ENCODE measurements at regions not wholly inside any gene's neighbourhood (a gene's known extent, or its start where the extent isn't known, plus 50 kb on each side); places are given as distances from the start of the nearest gene placed in this dataset.

DNA sequence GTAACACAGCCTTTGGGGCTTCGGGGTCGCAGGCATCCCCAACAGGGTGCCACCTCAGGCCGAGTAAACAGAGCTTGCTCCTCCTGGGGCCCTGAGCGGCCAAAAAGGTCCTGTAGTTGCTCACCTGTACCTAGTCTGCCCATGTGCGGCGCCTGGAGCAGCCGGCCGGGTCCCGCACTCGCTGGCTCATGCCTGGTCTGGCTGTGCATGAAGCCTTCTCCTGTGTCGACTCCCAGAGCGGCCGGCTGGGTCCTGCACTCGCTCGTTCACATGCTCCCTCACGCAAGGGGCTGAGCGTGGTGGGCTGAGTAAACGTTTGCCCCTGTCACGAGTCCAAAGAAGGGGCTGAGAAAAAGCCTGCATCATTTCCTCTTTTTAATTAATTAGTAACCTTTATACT lies 162.4 kb upstream of the TUT7 start:
- no peak overlapping the region for H3K4me3 ChIP-seq (ENCODE audit: low read length)
- DNase-seq (ENCODE audit: low read depth): no peak
- TF ChIP-seq, protein P1, sequence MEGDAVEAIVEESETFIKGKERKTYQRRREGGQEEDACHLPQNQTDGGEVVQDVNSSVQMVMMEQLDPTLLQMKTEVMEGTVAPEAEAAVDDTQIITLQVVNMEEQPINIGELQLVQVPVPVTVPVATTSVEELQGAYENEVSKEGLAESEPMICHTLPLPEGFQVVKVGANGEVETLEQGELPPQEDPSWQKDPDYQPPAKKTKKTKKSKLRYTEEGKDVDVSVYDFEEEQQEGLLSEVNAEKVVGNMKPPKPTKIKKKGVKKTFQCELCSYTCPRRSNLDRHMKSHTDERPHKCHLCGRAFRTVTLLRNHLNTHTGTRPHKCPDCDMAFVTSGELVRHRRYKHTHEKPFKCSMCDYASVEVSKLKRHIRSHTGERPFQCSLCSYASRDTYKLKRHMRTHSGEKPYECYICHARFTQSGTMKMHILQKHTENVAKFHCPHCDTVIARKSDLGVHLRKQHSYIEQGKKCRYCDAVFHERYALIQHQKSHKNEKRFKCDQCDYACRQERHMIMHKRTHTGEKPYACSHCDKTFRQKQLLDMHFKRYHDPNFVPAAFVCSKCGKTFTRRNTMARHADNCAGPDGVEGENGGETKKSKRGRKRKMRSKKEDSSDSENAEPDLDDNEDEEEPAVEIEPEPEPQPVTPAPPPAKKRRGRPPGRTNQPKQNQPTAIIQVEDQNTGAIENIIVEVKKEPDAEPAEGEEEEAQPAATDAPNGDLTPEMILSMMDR (IDR thresholded peaks at IDR 0.05; ENCODE audit: insufficient read depth, low read depth, low read length, missing control alignments): no peak

DNA sequence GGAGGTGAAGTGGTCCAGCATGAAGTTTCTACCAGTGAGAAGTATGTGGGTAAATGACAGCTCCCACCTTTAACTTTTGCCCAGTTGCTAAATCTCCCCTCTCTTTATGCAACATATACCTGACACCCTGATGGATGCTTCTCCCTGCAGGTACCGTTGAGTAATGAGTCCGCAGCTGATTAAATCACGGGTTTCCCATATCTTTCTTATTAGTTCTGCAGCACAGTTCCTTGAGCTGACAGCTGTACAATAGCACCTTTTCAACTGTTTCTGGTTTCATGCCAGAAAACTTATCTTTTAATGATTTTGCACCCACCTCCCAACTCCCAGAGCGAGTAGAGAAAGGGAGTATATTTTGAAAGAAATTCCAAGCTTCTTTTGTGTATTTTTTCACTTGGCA lies 161.0 kb upstream of the TUT7 start:
- TF ChIP-seq, protein P1 (IDR thresholded peaks at IDR 0.05; ENCODE audit: insufficient read depth, low read depth, low read length, missing control alignments): no peak
- H3K4me3 ChIP-seq (ENCODE audit: low read length): no peak overlapping the region
- no peak for DNase-seq (ENCODE audit: low read depth)

DNA sequence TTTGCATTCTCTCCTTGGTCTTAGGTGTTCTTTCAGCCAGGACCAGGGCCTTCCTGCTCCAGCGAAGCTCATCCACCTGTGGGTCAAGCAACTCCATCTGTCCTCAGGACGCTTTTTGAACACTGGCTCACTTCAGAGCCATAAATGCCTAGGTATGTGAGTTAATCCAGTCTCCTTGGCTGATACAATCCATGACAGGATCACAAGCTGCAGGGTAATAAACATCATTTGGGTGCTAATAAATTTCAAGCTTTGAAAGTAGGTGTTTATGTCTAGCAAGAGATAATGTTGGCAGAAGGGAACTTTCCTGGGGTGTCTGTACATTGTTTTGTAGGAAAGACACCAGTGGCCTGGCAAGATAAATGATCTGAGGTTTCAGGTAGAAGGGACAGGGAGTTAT lies 159.2 kb upstream of the TUT7 start:
- no peak for DNase-seq (ENCODE audit: low read depth)
- TF ChIP-seq, protein P1 (IDR thresholded peaks at IDR 0.05; ENCODE audit: insufficient read depth, low read depth, low read length, missing control alignments): no peak
- no peak overlapping the region for H3K4me3 ChIP-seq (ENCODE audit: low read length)

DNA sequence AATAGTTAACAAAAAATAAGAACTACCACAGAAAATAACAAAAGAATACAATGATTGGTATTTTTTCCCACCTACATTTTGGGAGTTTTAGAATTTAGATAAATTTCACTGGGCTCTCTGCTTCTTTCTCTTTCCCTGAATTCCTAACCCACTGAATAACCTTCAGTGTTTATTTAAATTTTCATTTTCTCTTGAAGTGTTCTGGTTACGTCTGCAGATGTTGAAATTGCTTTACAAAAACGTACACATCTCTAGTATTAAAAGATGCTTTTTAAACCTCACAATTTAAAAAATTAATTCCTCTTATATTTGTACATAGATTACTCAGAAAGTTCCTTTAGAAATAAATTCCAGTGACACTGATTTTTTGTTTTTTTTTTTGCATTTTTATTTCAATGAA lies 158.7 kb upstream of the TUT7 start:
- DNase-seq (ENCODE audit: low read depth): no peak
- TF ChIP-seq, protein P1 (IDR thresholded peaks at IDR 0.05; ENCODE audit: insufficient read depth, low read depth, low read length, missing control alignments): no peak
- H3K4me3 ChIP-seq (ENCODE audit: low read length): no peak overlapping the region

DNA sequence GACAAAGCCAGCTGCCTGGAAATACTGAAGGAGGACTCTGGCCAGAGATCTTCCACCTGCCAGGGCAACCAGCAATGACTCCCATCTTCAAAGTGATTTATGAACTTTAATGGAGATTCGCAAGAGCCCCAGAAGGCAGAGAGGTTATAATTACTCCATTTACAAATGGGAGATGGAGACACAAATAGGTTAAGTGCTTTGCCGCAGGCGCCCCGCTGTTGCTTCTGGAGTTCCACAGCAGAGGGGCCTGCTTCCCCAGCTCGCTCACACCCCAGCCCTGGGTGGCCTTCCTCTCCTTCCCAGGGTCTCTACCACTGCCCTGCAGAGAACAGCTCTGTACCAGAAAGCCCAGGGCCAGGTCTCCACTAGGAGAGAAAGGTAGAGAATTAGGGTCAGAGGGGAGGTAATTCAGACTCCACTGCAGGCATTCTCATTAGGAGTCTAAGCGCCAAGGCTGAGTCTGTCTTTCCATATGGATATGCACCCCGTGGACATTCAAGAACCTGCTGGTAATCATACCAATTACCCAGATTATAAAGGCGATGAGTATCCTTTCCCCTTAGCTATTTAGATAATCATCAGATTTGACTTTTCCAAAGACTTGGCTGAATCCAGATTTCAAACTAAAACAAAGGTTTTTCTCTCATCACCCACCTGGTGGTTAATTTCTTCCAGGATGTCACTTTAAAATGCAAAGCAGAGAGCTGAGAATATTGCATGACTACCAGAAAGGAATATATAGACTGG lies 157.6 kb upstream of the TUT7 start:
- H3K4me3 ChIP-seq (ENCODE audit: low read length): no peak overlapping the region
- DNase-seq (ENCODE audit: low read depth): no peak
- TF ChIP-seq, protein P1 (IDR thresholded peaks at IDR 0.05; ENCODE audit: insufficient read depth, low read depth, low read length, missing control alignments): no peak

DNA sequence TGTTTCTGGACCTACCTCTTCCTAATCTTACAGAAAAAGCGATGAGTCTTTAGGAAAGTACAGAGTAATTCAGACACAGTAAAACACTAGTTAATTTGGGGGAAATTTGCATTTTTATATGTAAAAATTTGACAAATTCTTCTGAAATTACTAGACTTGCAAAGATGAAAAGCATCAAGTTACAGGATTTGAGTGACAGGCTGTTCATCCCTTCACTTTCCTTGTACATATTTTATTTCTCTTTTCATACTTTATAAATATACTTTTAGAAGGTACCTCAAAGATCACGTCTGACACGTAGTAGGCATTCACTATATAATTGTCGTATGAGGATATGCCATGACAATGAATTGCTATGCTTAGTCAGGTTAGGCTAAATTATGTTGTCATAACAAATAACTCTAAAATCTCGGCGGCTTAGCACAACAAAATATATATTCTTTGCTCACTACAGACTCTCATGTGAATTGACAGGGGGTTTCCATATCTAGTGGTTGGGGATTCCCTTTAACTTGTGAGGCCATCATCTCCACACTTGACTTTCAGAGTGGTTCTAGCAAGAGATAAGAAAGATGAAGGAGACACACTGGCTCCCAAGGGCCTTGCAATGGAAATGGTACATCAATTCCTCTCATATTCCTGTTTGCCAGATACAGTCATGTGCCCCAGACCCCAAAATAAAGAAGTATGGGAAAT lies 154.1 kb upstream of the TUT7 start:
- TF ChIP-seq, protein P1 (IDR thresholded peaks at IDR 0.05; ENCODE audit: insufficient read depth, low read depth, low read length, missing control alignments): no peak
- H3K4me3 ChIP-seq (ENCODE audit: low read length): no peak overlapping the region
- DNase-seq (ENCODE audit: low read depth): no peak

All from epithelial cell of esophagus (primary cell).